A549 (cell line): ENCODE measurements at regions not wholly inside any gene's neighbourhood (a gene's known extent, or its start where the extent isn't known, plus 50 kb on each side); places are given as distances from the start of the nearest gene placed in this dataset.

Source experiments
- CHD2 ChIP-seq: fragments of 150-350 bp; IDR thresholded peaks from 2 replicates; pipeline ENCODE4 v1.6.1; 2014; ENCODE audit warnings: low read length; ENCODE audit not compliant: partially characterized antibody
- EP300 ChIP-seq, 2 experiments: fragments of >200 bp; sonication (Bioruptor Twin); formaldehyde crosslinking; IDR thresholded peaks; 2 replicates in 1 of 2; 3 replicates in 1 of 2; pipeline ENCODE4 v1.6.1; 2016 to 2017
- ESRRA ChIP-seq: fragments of 150-350 bp; IDR thresholded peaks from 2 replicates; pipeline ENCODE4 v1.6.1; 2014; ENCODE audit warnings: mild to moderate bottlenecking, low read length, borderline replicate concordance
- POLR2A ChIP-seq: IDR thresholded peaks from 2 replicates; pipeline ENCODE4 v1.6.1; 2012; ENCODE audit warnings: mild to moderate bottlenecking, low read length
- POLR2AphosphoS2 ChIP-seq: conservative IDR thresholded peaks from 2 replicates; pipeline ENCODE4 v1.6.1; 2012; ENCODE audit warnings: low read length, improper control_type of control experiment, inconsistent platforms
- RAD21 ChIP-seq, 2 experiments: fragments of >200 bp in 1 of 2; sonication (Bioruptor Twin) in 1 of 2; formaldehyde crosslinking in 1 of 2; IDR thresholded peaks in 1 of 2; conservative IDR thresholded peaks in 1 of 2; 2 replicates in 1 of 2; 3 replicates in 1 of 2; pipeline ENCODE4 v1.6.1; 2012 to 2018; ENCODE audit warnings: inconsistent platforms in 1 of 2
- TF ChIP-seq, protein P1 (sequence below): IDR thresholded peaks from 2 replicates; pipeline ENCODE4 v1.6.1; 2012
- TF ChIP-seq, protein P2 (sequence below): fragments of >200 bp; sonication (Bioruptor Twin); formaldehyde crosslinking; IDR thresholded peaks from 3 replicates; pipeline ENCODE4 v1.5.1; 2016
- TF ChIP-seq, protein P3 (sequence below): fragments of >200 bp; sonication (Bioruptor Twin); formaldehyde crosslinking; IDR thresholded peaks from 2 replicates; pipeline ENCODE4 v1.6.1; 2016
- TF ChIP-seq, protein P4 (sequence below): fragments of 250-450 bp; sonication (Bioruptor Pico); IDR thresholded peaks from 2 replicates; pipeline ENCODE4 v1.5.0; 2021; ENCODE audit warnings: mild to moderate bottlenecking, moderate library complexity, borderline replicate concordance

DNA sequence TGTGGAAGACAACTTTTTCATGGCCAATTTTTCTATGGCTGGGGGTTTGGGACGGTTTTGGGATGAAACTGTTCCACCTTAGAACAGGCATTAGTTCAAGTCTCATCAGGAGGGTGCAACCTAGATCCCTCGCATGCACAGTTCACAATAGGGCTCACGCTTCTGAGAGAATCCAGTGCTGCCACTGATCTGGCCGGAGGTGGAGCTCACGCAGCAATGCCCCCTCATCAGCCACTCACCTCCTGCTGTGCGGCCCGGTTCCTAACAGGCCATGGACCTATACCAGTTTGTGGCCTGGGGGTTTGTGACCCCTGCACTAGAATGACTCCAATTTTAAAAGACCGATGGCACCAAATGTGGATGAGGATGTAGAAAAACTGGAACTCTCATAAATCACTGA, 127.2 kb upstream of the IER5L start:
- TF ChIP-seq, protein P1, sequence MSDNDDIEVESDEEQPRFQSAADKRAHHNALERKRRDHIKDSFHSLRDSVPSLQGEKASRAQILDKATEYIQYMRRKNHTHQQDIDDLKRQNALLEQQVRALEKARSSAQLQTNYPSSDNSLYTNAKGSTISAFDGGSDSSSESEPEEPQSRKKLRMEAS: no peak
- TF ChIP-seq, protein P2, sequence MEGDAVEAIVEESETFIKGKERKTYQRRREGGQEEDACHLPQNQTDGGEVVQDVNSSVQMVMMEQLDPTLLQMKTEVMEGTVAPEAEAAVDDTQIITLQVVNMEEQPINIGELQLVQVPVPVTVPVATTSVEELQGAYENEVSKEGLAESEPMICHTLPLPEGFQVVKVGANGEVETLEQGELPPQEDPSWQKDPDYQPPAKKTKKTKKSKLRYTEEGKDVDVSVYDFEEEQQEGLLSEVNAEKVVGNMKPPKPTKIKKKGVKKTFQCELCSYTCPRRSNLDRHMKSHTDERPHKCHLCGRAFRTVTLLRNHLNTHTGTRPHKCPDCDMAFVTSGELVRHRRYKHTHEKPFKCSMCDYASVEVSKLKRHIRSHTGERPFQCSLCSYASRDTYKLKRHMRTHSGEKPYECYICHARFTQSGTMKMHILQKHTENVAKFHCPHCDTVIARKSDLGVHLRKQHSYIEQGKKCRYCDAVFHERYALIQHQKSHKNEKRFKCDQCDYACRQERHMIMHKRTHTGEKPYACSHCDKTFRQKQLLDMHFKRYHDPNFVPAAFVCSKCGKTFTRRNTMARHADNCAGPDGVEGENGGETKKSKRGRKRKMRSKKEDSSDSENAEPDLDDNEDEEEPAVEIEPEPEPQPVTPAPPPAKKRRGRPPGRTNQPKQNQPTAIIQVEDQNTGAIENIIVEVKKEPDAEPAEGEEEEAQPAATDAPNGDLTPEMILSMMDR: no peak
- TF ChIP-seq POLR2AphosphoS2 (no peak), POLR2A (no peak), EP300 (IDR thresholded peaks at IDR 0.05) (no peak), ESRRA (no peak), CHD2 (no peak), RAD21 (conservative IDR thresholded peaks at IDR 0.05 in 1 of 2, IDR thresholded peaks at IDR 0.05 in 1 of 2) (no peak)
- TF ChIP-seq, protein P3, sequence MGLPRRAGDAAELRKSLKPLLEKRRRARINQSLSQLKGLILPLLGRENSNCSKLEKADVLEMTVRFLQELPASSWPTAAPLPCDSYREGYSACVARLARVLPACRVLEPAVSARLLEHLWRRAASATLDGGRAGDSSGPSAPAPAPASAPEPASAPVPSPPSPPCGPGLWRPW: no peak
- TF ChIP-seq, protein P4, sequence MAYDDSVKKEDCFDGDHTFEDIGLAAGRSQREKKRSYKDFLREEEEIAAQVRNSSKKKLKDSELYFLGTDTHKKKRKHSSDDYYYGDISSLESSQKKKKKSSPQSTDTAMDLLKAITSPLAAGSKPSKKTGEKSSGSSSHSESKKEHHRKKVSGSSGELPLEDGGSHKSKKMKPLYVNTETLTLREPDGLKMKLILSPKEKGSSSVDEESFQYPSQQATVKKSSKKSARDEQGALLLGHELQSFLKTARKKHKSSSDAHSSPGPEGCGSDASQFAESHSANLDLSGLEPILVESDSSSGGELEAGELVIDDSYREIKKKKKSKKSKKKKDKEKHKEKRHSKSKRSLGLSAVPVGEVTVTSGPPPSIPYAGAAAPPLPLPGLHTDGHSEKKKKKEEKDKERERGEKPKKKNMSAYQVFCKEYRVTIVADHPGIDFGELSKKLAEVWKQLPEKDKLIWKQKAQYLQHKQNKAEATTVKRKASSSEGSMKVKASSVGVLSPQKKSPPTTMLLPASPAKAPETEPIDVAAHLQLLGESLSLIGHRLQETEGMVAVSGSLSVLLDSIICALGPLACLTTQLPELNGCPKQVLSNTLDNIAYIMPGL: no peak
